Bronchial epithelial cell (primary cell): ENCODE measurements at regions not wholly inside any gene's neighbourhood (a gene's known extent, or its start where the extent isn't known, plus 50 kb on each side); places are given as distances from the start of the nearest gene placed in this dataset.

Source experiments
- DNase-seq: peaks from one replicate; pipeline ENCODE4 v3.0.0-alpha.2; 2010; ENCODE audit warnings: low read depth
- FAIRE-seq: peaks from 2 replicates; lab custom pipeline; 2011; peaks lifted over from hg19 to GRCh38; lab: Jason Lieb, UNC
- H3K27me3 ChIP-seq: 2 replicates; pipeline ENCODE4 v1.5.1; 2011; ENCODE audit warnings: low read length; ENCODE audit not compliant: control insufficient read depth, insufficient read depth
- H3K36me3 ChIP-seq: 2 replicates; pipeline ENCODE4 v1.5.1; 2011; ENCODE audit warnings: low read length; ENCODE audit not compliant: control insufficient read depth, insufficient read depth
- H3K4me3 ChIP-seq: 2 replicates; pipeline ENCODE4 v1.5.1; 2011; ENCODE audit warnings: mild to moderate bottlenecking, low read depth, low read length, control low read depth
- CTCF ChIP-seq: IDR thresholded peaks from 2 replicates; pipeline ENCODE4 v1.5.1; 2011; ENCODE audit warnings: mild to moderate bottlenecking, moderate library complexity, low read length, control low read depth, inconsistent platforms; ENCODE audit not compliant: insufficient read depth, severe bottlenecking

- no peaks in the 10 kb centered on the region for H3K27me3 ChIP-seq
- DNase-seq (no peak), FAIRE-seq (no peak)
- no peaks in the 10 kb centered on the region for H3K36me3 ChIP-seq
- no peak for TF ChIP-seq CTCF
- H3K4me3 ChIP-seq, result no peak overlapping the region
These were observed 1258.4 kb upstream of the MIR17HG start for GRCh38 chr13:90089051-90089450.

- TF ChIP-seq CTCF, result no peak
- H3K4me3 ChIP-seq, result no peak overlapping the region
- DNase-seq, result no peak
- H3K27me3 ChIP-seq, result no peaks in the 10 kb centered on the region
- FAIRE-seq, result no peak
- no peaks in the 10 kb centered on the region for H3K36me3 ChIP-seq
These were observed 1255.9 kb upstream of the MIR17HG start for GRCh38 chr13:90091611-90092010.

GRCh38 chr13:90094357-90094756 lies 1253.1 kb upstream of the MIR17HG start:
- DNase-seq, result no peak
- H3K4me3 ChIP-seq, result no peak overlapping the region
- TF ChIP-seq CTCF, result no peak
- no peak for FAIRE-seq
- no peaks in the 10 kb centered on the region for H3K36me3 ChIP-seq
- H3K27me3 ChIP-seq, result no peaks in the 10 kb centered on the region

- Histone ChIP-seq H3K27me3 (no peaks in the 10 kb centered on the region), H3K4me3 (no peak overlapping the region), H3K36me3 (no peaks in the 10 kb centered on the region)
- FAIRE-seq (no peak), DNase-seq (no peak)
- TF ChIP-seq CTCF, result no peak
These were observed 1248.9 kb upstream of the MIR17HG start for GRCh38 chr13:90098577-90098976.

GRCh38 chr13:90099847-90100246 lies 1247.6 kb upstream of the MIR17HG start:
- DNase-seq, result no peak
- no peak for TF ChIP-seq CTCF
- H3K27me3 ChIP-seq, result no peaks in the 10 kb centered on the region
- FAIRE-seq, result no peak
- no peak overlapping the region for H3K4me3 ChIP-seq
- H3K36me3 ChIP-seq, result no peaks in the 10 kb centered on the region

GRCh38 chr13:90103099-90103784 lies 1244.2 kb upstream of the MIR17HG start:
- H3K36me3 ChIP-seq, result no peaks in the 10 kb centered on the region
- FAIRE-seq (no peak), DNase-seq (no peak)
- no peak for TF ChIP-seq CTCF
- H3K27me3 ChIP-seq, result no peaks in the 10 kb centered on the region
- H3K4me3 ChIP-seq, result no peak overlapping the region
